HL-60 (cell line): ENCODE measurements at regions not wholly inside any gene's neighbourhood (a gene's known extent, or its start where the extent isn't known, plus 50 kb on each side); places are given as distances from the start of the nearest gene placed in this dataset.

Source experiments
- POLR2AphosphoS5 ChIP-seq: IDR thresholded peaks from 2 replicates; pipeline ENCODE4 v1.6.1; 2012; ENCODE audit warnings: low read depth
- REST ChIP-seq: IDR thresholded peaks from 2 replicates; pipeline ENCODE4 v1.6.1; 2012; ENCODE audit warnings: low read depth; ENCODE audit not compliant: insufficient replicate concordance
- TF ChIP-seq, protein P1 (sequence below): IDR thresholded peaks from one replicate; pipeline ENCODE4 v1.5.1; 2011; ENCODE audit warnings: low read length, control low read depth, inconsistent platforms; ENCODE audit not compliant: insufficient read depth

DNA sequence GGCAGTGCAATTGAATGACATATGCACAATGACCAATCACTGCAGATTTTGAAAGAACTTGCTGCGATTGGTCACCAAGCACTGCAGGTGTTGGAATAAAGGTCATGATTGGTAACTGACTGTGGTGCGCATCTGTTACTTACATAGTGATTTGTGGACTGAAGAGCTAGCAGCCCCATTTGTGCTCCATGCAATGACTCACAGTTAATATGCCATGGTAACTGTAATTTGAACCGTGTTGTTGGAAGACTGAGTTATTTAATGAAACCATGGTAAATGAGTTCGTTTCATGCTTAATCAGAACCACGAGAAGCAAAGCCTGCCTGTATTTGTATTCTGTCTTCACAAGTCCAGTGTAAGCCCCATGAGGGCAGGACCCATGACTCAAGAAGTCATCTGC, 220.5 kb downstream of the TJP1 start:
- TF ChIP-seq, protein P1, sequence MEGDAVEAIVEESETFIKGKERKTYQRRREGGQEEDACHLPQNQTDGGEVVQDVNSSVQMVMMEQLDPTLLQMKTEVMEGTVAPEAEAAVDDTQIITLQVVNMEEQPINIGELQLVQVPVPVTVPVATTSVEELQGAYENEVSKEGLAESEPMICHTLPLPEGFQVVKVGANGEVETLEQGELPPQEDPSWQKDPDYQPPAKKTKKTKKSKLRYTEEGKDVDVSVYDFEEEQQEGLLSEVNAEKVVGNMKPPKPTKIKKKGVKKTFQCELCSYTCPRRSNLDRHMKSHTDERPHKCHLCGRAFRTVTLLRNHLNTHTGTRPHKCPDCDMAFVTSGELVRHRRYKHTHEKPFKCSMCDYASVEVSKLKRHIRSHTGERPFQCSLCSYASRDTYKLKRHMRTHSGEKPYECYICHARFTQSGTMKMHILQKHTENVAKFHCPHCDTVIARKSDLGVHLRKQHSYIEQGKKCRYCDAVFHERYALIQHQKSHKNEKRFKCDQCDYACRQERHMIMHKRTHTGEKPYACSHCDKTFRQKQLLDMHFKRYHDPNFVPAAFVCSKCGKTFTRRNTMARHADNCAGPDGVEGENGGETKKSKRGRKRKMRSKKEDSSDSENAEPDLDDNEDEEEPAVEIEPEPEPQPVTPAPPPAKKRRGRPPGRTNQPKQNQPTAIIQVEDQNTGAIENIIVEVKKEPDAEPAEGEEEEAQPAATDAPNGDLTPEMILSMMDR, result no peak
- no peak for TF ChIP-seq REST
- TF ChIP-seq POLR2AphosphoS5, result no peak
